HEK293T (cell line): ENCODE measurements at regions not wholly inside any gene's neighbourhood (a gene's known extent, or its start where the extent isn't known, plus 50 kb on each side); places are given as distances from the start of the nearest gene placed in this dataset.
"Not testable (repeated sequence)": the region's sequence is repeated elsewhere in the genome, so short reads cannot be mapped to it uniquely, and the experiment has no call there.

ENCODE experiments used
- CTCF ChIA-PET: fragments of 350-600 bp; formaldehyde crosslinking; extraction: SDS; loops from one replicate; lab custom pipeline; 2021; ENCODE audit warnings: antibody characterized with exemption, inconsistent platforms; lab: Yijun Ruan, JAX
- POLR2A ChIA-PET: fragments of 350-600 bp; formaldehyde crosslinking; extraction: SDS; loops from one replicate; lab custom pipeline; 2020; ENCODE audit warnings: antibody characterized with exemption, inconsistent platforms; lab: Yijun Ruan, JAX
- DNase-seq: peaks from one replicate; pipeline ENCODE4 v3.0.0; 2012; ENCODE audit warnings: mixed read lengths; ENCODE audit errors: extremely low spot score
- ARNT ChIP-seq: fragments of 450-650 bp; IDR thresholded peaks from 2 replicates; pipeline ENCODE4 v1.6.1; 2017; ENCODE audit warnings: mild to moderate bottlenecking
- BHLHE40 ChIP-seq: fragments of 450-650 bp; IDR thresholded peaks from 2 replicates; pipeline ENCODE4 v1.6.1; 2016; ENCODE audit warnings: mild to moderate bottlenecking, moderate library complexity, borderline replicate concordance
- CTBP1 ChIP-seq: fragments of 450-650 bp; IDR thresholded peaks from 2 replicates; pipeline ENCODE4 v1.6.1; 2016; ENCODE audit warnings: borderline replicate concordance
- ELF4 ChIP-seq: fragments of 450-650 bp; IDR thresholded peaks from 2 replicates; pipeline ENCODE4 v1.6.1; 2017; ENCODE audit warnings: antibody characterized with exemption
- FOXA1 ChIP-seq: fragments of 450-650 bp; IDR thresholded peaks from 2 replicates; pipeline ENCODE4 v1.6.1; 2016; ENCODE audit warnings: mild to moderate bottlenecking
- FOXK2 ChIP-seq: fragments of 450-650 bp; IDR thresholded peaks from 2 replicates; pipeline ENCODE4 v1.6.1; 2016; ENCODE audit warnings: mild to moderate bottlenecking
- FOXM1 ChIP-seq: fragments of 450-650 bp; IDR thresholded peaks from 2 replicates; pipeline ENCODE4 v1.6.1; 2017; ENCODE audit warnings: mild to moderate bottlenecking, borderline replicate concordance
- HDGF ChIP-seq: fragments of 450-650 bp; IDR thresholded peaks from 2 replicates; pipeline ENCODE4 v1.6.1; 2017; ENCODE audit warnings: antibody characterized with exemption, borderline replicate concordance
- L3MBTL2 ChIP-seq: fragments of 450-650 bp; conservative IDR thresholded peaks from 2 replicates; pipeline ENCODE4 v1.6.1; 2016; ENCODE audit warnings: mild to moderate bottlenecking
- LEF1 ChIP-seq: fragments of 450-650 bp; IDR thresholded peaks from 2 replicates; pipeline ENCODE4 v1.6.1; 2017; ENCODE audit warnings: mild to moderate bottlenecking, borderline replicate concordance
- NFRKB ChIP-seq: fragments of 450-650 bp; IDR thresholded peaks from 2 replicates; pipeline ENCODE4 v1.6.1; 2016; ENCODE audit warnings: mild to moderate bottlenecking, moderate library complexity
- SP1 ChIP-seq: fragments of 450-650 bp; IDR thresholded peaks from 2 replicates; pipeline ENCODE4 v1.6.1; 2017
- SUZ12 ChIP-seq: fragments of 450-650 bp; IDR thresholded peaks from 2 replicates; pipeline ENCODE4 v1.6.1; 2016; ENCODE audit warnings: mild to moderate bottlenecking
- TARDBP ChIP-seq: fragments of 450-650 bp; IDR thresholded peaks from 2 replicates; pipeline ENCODE4 v1.6.1; 2016
- ZNF384 ChIP-seq: fragments of 450-650 bp; IDR thresholded peaks from 2 replicates; pipeline ENCODE4 v1.6.1; 2016
- TF ChIP-seq, protein P1 (sequence below): fragments of 450-650 bp; IDR thresholded peaks from 2 replicates; pipeline ENCODE4 v1.6.1; 2016

DNA sequence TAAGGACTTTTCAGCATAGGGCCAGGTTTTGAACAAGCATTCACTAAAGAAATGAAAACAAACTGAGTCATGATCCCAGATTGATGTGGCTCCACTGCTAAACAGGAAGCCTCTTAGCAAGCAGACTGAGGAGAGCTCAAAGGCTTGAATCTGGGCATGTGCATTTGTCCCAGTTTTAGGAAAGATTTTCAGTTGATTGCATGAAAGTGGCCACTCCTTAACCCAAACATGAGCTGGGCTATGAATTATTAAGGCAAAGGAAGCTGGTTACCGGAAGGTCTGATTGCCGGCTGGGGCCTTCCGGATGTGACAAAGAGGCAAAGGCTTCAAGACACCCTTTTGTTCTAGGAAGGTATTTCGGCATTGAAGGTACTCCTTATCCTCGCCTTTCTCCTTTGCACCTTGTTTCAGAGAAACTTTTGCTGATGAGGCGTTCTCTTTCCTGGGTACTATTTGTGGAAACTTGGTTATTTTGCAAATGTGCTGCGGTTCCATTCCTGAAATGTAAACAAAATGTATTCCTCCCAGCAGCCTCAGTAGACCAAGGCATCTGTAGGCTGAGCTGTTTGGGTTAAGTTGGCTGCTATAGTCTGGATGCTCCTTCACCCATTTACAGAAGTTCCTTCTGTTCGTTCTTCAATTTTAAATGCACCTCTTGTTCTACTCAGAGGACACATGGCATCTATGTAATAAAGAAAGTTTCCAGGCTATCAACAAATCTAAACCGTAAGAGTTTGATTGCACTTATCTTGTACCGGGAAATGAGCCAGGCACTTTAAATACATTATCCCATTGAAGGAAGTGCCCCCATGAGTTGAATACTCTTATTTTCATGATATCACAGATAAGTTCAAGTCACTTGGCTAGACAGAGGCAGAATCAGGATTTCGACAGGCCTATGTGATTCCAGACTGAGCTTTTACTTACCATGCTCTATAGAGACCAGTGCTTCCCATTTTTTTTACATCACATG is 115.6 kb upstream of the METAP2 start:
- no peak for DNase-seq
- TF ChIP-seq, protein P1, sequence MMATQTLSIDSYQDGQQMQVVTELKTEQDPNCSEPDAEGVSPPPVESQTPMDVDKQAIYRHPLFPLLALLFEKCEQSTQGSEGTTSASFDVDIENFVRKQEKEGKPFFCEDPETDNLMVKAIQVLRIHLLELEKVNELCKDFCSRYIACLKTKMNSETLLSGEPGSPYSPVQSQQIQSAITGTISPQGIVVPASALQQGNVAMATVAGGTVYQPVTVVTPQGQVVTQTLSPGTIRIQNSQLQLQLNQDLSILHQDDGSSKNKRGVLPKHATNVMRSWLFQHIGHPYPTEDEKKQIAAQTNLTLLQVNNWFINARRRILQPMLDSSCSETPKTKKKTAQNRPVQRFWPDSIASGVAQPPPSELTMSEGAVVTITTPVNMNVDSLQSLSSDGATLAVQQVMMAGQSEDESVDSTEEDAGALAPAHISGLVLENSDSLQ = no peak
- TF ChIP-seq CTBP1 = no peak
- TF ChIP-seq SP1 = no peak
- no peak for TF ChIP-seq NFRKB
- ChIA-PET CTCF (interaction anchor here (0.6 kb wide), 1 partner anchor 113 kb away, joined by 3 read pairs; no protein-coding TSS in a partner anchor), POLR2A (interaction anchor here (1.1 kb wide), 1 partner anchor 115 kb away, joined by 4 read pairs; the partner anchor contains the start of gene METAP2)

DNA sequence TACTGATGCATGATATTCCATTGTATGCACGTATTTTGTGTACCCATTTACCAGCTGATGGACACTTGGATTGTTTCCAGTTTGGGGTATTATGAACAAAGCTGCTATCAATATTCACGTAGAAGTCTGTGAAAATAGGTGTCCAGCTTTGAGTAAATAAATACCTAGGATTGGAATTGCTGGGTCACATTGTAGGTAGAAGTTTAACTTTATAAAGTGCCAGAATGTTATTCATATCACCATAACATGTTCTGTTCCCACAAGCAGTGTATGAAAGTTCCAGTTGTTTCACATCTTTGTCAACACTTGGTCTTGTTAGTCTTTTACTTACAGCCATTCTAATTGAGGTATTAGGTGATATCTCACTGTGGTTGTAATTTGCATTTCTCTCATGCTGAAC is 108.0 kb upstream of the METAP2 start:
- POLR2A ChIA-PET = no interaction called here
- DNase-seq = no peak
- no peak for TF ChIP-seq NFRKB
- no peak for TF ChIP-seq FOXM1
- TF ChIP-seq ARNT = no peak
- no peak for TF ChIP-seq ZNF384
- TF ChIP-seq L3MBTL2 = no peak
- TF ChIP-seq FOXK2 = no peak
- TF ChIP-seq BHLHE40 = no peak
- TF ChIP-seq, protein P1 = no peak
- no peak for TF ChIP-seq LEF1
- no peak for TF ChIP-seq TARDBP
- no peak for TF ChIP-seq FOXA1
- no peak for TF ChIP-seq CTBP1
- no peak for TF ChIP-seq HDGF
- no peak for TF ChIP-seq SUZ12
- TF ChIP-seq SP1 = no peak
- no peak for TF ChIP-seq ELF4
- CTCF ChIA-PET = no interaction called here

DNA sequence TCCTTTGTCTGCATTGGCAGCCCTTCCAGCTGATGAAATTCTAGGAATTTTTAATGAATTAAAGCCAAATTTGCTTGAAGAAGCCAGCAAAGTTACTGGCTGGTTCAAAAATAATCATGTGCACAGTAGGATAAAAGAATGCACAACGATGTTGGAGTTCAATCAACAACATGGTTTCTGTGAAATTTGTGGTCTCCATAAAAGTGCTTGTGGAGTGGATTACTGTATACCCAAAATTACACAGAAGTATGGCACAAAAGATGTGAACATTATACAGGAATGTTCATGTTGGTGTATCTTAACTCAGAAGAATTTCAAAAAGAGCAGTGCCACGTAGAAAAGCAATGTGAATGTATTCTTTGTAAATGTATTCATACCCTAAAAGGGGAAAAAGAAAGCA is 105.0 kb upstream of the METAP2 start:
- DNase-seq = no peak
- POLR2A ChIA-PET = no interaction called here
- CTCF ChIA-PET = no interaction called here
- TF ChIP-seq SP1 = no peak
- TF ChIP-seq L3MBTL2 = no peak
- TF ChIP-seq FOXA1 = no peak
- TF ChIP-seq SUZ12 = no peak
- no peak for TF ChIP-seq NFRKB
- no peak for TF ChIP-seq FOXK2
- no peak for TF ChIP-seq BHLHE40
- no peak for TF ChIP-seq ELF4
- TF ChIP-seq TARDBP = no peak
- TF ChIP-seq CTBP1 = no peak
- no peak for TF ChIP-seq HDGF
- TF ChIP-seq, protein P1 = no peak
- TF ChIP-seq LEF1 = no peak
- no peak for TF ChIP-seq ZNF384
- no peak for TF ChIP-seq FOXM1
- no peak for TF ChIP-seq ARNT

GRCh38 chr12:95371571-95371970 is 102.4 kb upstream of the METAP2 start:
- no peak for TF ChIP-seq ZNF384
- no peak for TF ChIP-seq TARDBP
- no peak for TF ChIP-seq ARNT
- TF ChIP-seq, protein P1 = no peak
- no peak for TF ChIP-seq CTBP1
- TF ChIP-seq NFRKB = no peak
- no peak for TF ChIP-seq SP1
- TF ChIP-seq HDGF = no peak
- no peak for TF ChIP-seq FOXA1
- no peak for TF ChIP-seq BHLHE40
- TF ChIP-seq LEF1 = no peak
- CTCF ChIA-PET = no interaction called here
- no peak for DNase-seq
- POLR2A ChIA-PET = no interaction called here

GRCh38 chr12:95379481-95379880 is 94.5 kb upstream of the METAP2 start:
- DNase-seq, CTCF ChIA-PET, POLR2A ChIA-PET: not testable (repeated sequence)

DNA sequence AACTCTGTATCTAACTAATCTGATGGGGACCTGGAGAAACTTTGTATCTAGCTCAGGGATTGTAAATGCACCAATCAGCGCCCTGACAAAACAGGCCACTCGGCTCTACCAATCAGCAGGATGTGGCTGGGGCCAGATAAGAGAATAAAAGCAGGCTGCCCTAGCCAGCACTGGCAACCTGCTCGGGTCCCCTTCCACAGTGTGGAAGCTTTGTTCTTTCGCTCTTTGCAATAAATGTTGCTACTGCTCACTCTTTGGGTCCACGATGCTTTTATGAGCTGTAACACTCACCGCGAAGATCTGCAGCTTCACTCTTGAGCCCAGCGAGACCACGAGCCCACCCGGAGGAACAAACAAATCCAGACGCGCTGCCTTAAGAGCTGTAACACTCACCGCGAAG is 93.6 kb upstream of the METAP2 start:
- CTCF ChIA-PET, DNase-seq: not testable (repeated sequence)
- POLR2A ChIA-PET = interaction anchor here (1.2 kb wide), 1 partner anchor 93 kb away, joined by 5 read pairs; the partner anchor contains the start of gene METAP2
